ENCODE measurements at regions not wholly inside any gene's neighbourhood (a gene's known extent, or its start where the extent isn't known, plus 50 kb on each side); places are given as distances from the start of the nearest gene placed in this dataset.

DNA sequence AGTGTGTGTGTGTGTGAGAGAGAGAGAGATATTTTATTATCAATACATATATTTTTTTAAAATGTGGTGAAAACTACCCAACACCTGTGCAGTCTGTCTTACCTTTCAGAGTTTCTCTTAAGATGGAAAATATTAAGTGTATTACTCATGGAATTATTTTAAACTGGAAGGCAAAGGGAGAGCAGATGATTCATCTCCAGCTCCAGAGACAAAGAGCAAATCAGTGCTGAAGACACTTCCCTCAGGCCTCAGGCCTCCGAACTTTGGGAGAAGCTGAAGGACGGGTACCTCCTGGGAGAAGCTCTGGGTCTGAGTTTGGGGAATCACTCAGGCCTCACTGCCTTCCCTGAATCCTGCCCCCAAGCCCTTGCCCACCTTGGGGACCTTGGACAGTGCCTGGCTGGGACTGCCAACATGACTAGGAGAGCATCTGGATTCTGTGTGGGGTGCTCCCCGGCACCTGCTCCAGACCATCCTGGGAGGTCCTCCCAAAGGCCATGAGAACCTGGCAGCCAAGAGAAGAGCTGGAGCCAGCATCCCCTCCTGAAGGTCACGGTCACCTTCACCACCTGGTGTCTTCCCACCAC is 170.4 kb upstream of the UBL3 start:
- TF ChIP-seq, protein P1, sequence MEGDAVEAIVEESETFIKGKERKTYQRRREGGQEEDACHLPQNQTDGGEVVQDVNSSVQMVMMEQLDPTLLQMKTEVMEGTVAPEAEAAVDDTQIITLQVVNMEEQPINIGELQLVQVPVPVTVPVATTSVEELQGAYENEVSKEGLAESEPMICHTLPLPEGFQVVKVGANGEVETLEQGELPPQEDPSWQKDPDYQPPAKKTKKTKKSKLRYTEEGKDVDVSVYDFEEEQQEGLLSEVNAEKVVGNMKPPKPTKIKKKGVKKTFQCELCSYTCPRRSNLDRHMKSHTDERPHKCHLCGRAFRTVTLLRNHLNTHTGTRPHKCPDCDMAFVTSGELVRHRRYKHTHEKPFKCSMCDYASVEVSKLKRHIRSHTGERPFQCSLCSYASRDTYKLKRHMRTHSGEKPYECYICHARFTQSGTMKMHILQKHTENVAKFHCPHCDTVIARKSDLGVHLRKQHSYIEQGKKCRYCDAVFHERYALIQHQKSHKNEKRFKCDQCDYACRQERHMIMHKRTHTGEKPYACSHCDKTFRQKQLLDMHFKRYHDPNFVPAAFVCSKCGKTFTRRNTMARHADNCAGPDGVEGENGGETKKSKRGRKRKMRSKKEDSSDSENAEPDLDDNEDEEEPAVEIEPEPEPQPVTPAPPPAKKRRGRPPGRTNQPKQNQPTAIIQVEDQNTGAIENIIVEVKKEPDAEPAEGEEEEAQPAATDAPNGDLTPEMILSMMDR (IDR thresholded peaks at IDR 0.05), result no peak
- TF ChIP-seq EP300 (IDR thresholded peaks at IDR 0.05) (no peak), POLR2A (IDR thresholded peaks at IDR 0.05) (no peak)
- intact Hi-C loops (cut with DNase I), result no loop called here
- no peaks in the 10 kb centered on the region for H3K27me3 ChIP-seq
- whole genome bisulfite sequencing, 3 donors, result 56 to 68% (median 61%) methylated on average over 4 of the region's 4 CpGs
- no peak overlapping the region for H3K4me3 ChIP-seq
- no peak for DNase-seq
- H3K9me3 ChIP-seq, result no peaks in the 10 kb centered on the region
- H3K4me1 ChIP-seq (ENCODE audit: insufficient read depth), result no peaks in the 10 kb centered on the region
- H3K36me3 ChIP-seq, result no peaks in the 10 kb centered on the region
- H3K27ac ChIP-seq, result no peak overlapping the region

DNA sequence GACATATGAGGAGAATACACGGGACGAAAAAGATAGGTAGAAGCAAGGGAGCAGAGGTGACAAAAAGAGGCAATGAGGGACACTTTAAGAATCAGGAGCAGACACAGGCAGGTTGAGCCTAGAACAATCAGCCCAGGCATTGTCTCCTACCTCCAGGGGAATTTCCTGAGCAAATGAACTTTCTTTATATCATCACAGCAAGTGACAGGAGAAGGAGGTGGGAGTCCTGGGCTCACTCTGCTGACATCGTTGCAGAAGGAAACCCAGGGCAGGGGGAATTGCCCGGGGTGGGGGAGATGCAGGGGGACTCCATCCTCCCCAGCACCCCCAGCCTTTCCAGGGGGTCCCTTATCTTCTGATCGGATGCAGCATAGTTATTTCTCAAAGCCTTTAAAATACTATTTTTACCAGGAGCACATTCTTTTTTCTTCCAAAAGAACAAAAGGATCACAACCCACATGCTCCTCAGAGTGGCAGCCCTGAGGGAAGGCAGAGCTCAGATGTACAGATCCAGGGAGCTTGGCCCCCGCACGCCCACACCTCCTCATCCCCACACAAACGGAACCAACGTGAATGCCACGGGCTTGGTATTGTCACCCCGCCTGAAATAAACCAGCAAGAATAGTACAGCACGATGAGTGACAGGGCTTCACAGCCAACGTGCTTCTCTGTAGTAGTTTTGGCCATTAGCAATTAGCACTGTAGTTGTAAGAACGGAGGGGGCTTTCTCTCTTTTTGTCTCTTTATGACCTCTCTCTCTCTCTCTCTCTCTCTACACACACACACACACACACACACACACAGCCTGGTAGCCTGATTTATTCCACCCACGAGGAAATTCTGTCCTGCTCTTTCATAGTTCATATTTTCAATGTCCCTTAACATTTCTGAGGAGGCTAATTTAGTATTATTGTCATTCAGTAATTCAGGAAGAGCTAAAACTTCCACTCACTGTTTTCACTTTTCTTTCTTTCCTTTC is 169.5 kb upstream of the UBL3 start:
- DNase-seq, result no peak
- no peak for TF ChIP-seq POLR2A (IDR thresholded peaks at IDR 0.05)
- TF ChIP-seq, protein P1 (IDR thresholded peaks at IDR 0.05), result no peak
- TF ChIP-seq EP300 (IDR thresholded peaks at IDR 0.05), result no peak
- H3K27me3 ChIP-seq, result no peaks in the 10 kb centered on the region
- intact Hi-C loops (cut with DNase I), result no loop called here
- no peaks in the 10 kb centered on the region for H3K36me3 ChIP-seq
- H3K4me1 ChIP-seq (ENCODE audit: insufficient read depth), result no peaks in the 10 kb centered on the region
- WGBS, 3 donors, result 50 to 61% (median 60%) methylated on average over 15 of the region's 15 CpGs
- H3K4me3 ChIP-seq, result no peak overlapping the region
- no peaks in the 10 kb centered on the region for H3K9me3 ChIP-seq
- H3K27ac ChIP-seq, result no peak overlapping the region

DNA sequence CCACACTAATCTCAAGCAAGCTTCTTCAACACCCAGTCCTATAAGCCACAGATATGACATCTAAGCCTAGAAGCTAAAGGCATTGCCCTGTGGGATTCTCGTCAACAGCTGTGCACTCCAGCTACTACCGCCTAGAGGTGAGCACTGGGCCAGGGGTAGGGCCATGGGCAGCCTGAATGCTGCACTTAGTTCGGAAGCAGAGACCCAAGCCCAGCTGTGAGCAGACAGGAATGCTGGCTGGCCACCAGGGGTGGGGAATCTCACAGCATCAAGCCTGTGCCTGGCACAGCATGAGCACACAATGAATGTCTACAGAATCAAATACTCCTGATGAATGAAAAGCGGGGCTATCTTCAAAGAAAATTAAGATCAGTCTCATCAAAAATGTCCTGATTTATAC is 167.5 kb upstream of the UBL3 start:
- TF ChIP-seq EP300 (IDR thresholded peaks at IDR 0.05), result no peak
- no peak for TF ChIP-seq POLR2A (IDR thresholded peaks at IDR 0.05)
- TF ChIP-seq, protein P1 (IDR thresholded peaks at IDR 0.05), result no peak
- intact Hi-C loops (cut with DNase I), result no loop called here
- no peak overlapping the region for H3K4me3 ChIP-seq

DNA sequence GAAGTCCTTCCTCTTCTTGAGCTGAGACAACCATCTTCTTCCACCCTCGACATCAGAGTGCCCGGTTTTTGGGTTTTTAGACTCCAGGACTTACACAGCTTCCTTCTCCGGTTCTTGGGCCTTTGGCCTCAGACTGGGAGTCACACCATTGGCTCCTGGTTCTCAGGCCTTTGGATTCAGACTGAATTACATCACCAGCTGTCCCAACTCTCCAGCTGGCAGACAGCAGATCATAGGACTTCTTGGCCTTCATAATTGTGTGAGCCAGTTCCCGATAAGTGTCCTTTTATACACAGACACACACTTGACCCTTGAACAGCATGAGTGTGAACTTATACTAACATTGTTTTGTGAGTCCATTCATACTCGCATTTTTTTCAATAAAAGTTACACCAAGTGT is 166.0 kb upstream of the UBL3 start:
- no peak for DNase-seq
- WGBS, 3 donors, result 66 to 75% (median 70%) methylated on average over 5 of the region's 5 CpGs
- intact Hi-C loops (cut with DNase I), result no loop called here

More for the DNA sequence above, 167.5 kb upstream of the UBL3 start:
- H3K27me3 ChIP-seq, result no peaks in the 10 kb centered on the region
- no peak overlapping the region for H3K27ac ChIP-seq
- WGBS, 3 donors, result 59 to 71% (median 60%) methylated on average over 4 of the region's 4 CpGs
- no peaks in the 10 kb centered on the region for H3K36me3 ChIP-seq
- H3K9me3 ChIP-seq, result no peaks in the 10 kb centered on the region
- DNase-seq, result no peak
- no peaks in the 10 kb centered on the region for H3K4me1 ChIP-seq (ENCODE audit: insufficient read depth)

More for the DNA sequence above, 166.0 kb upstream of the UBL3 start:
- Histone ChIP-seq H3K4me1 (ENCODE audit: insufficient read depth) (no peaks in the 10 kb centered on the region), H3K9me3 (no peaks in the 10 kb centered on the region), H3K27me3 (no peaks in the 10 kb centered on the region), H3K36me3 (no peaks in the 10 kb centered on the region), H3K4me3 (no peak overlapping the region), H3K27ac (no peak overlapping the region)
- TF ChIP-seq EP300 (IDR thresholded peaks at IDR 0.05), result no peak
- no peak for TF ChIP-seq POLR2A (IDR thresholded peaks at IDR 0.05)
- TF ChIP-seq, protein P1 (IDR thresholded peaks at IDR 0.05), result no peak
